Activated CD4-positive, alpha-beta T cell treated with anti-CD3 and anti-CD28 coated beads, Interleukin-2, Interleukin-6, amounts not matched to agents 100 ng/mL and 50 ng/mL, durations not matched to agents 16 hours and 8 hours (primary cell): ENCODE measurements at regions not wholly inside any gene's neighbourhood (a gene's known extent, or its start where the extent isn't known, plus 50 kb on each side); places are given as distances from the start of the nearest gene placed in this dataset.
"Not testable (repeated sequence)": the region's sequence is repeated elsewhere in the genome, so short reads cannot be mapped to it uniquely, and the experiment has no call there.

Experiments
- DNase-seq: peaks from one replicate; pipeline ENCODE4 v3.0.0-alpha.2; 2020

- not testable (repeated sequence) for DNase-seq
Measured at GRCh38 chr5:62238584-62238983, 67.4 kb upstream of the KIF2A start.

GRCh38 chr5:62240494-62240893, 65.5 kb upstream of the KIF2A start:
- DNase-seq: not testable (repeated sequence)

DNA sequence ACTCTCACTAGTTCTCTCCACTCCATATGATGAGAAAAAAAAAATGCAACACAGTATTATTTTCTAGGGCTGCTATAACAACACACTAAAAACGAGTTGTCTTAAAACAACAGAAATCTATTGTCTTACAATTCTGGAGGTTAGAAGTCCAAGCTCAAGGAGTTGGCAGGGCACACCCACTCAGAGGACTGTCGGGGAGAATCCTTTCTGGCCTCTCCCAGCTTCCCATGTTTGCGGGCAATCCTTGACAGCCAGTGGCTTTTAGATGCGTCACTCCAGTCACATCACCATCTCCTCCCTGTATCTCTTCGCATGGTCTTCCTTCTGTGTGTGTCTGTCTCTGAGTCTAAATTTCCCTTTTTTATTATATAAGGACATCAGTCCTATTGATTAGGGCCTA, 64.0 kb upstream of the KIF2A start:
- not testable (repeated sequence) for DNase-seq

DNA sequence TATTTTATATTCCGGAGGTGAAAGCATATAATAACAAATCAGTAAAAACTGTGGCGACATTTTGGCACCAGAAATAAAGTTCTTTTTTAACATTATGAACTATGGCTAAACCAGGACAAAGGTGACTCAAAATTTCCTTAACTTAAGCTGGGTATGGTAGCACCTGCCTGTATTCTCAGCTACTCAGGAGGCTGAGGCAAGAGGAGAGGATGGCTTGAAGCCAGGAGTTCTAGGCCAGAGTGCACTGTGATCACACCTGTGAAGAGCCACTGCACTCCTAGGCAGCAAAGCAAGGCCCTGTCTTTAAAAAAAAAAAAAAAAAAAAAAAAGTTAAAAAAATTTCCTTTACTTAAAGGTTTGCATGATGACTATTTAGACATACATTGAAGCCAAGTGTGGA, 63.0 kb upstream of the KIF2A start:
- not testable (repeated sequence) for DNase-seq

DNA sequence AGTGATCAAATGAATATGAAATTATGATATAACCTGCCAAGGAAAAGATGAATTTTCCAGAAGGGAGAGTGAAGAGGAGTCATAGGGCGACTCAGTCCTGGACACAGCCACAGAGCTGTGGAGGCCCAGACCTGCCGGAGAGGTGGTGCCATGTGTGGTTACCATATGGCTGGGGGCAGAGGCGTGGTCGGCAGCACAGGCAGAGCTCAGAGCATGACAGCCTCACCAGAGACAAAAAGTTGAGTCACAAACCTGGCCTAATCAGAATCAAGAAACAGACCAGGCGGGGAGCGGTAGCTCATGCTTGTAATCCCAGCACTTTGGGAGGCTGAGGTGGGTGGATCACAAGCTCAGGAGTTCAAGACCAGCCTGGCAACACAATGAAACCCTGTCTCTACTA, 57.8 kb upstream of the KIF2A start:
- DNase-seq: not testable (repeated sequence)

- peak; percentile 27 for DNase-seq
Measured at GRCh38 chr5:62250085-62250484, 55.9 kb upstream of the KIF2A start.

DNA sequence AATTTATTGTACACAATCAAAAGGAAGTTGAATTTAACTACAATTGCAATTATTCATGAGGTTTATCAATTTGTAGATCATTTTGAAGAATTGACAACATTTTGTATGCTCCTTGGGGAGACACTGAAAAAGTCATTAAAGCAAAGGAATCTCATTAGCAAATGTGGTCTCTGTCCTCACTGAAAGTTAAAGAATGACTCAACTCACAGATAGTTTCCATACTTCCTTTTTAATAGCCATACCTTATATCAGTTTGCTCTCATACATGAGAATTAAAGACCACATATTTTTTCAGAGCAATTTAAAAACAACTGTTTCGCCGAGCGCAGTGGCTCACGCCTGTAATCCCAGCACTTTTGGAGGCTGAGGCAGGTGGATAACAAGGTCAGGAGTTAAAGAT, 55.1 kb upstream of the KIF2A start:
- DNase-seq: not testable (repeated sequence)

- not testable (repeated sequence) for DNase-seq
Measured at GRCh38 chr5:62252519-62252918, 53.5 kb upstream of the KIF2A start.

DNA sequence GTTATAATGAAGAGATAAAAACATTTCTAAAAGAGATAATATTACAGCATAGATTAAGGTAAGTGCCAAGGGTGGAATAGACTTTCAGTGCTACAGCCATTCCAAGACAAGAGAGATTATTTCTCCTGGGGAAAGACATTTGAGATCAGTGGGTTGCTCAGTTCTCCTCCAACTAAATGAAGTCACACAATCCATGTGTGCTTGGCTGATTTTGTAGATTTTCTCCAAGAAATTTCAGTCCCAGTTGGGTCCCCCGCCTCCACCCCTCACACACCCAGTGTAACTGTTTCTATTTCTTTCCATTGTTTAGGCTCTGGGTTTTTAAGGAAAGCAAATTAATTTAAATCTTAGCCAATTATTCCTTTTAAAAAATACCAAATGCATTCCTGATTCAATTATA, 50.5 kb upstream of the KIF2A start:
- DNase-seq: not testable (repeated sequence)

DNA sequence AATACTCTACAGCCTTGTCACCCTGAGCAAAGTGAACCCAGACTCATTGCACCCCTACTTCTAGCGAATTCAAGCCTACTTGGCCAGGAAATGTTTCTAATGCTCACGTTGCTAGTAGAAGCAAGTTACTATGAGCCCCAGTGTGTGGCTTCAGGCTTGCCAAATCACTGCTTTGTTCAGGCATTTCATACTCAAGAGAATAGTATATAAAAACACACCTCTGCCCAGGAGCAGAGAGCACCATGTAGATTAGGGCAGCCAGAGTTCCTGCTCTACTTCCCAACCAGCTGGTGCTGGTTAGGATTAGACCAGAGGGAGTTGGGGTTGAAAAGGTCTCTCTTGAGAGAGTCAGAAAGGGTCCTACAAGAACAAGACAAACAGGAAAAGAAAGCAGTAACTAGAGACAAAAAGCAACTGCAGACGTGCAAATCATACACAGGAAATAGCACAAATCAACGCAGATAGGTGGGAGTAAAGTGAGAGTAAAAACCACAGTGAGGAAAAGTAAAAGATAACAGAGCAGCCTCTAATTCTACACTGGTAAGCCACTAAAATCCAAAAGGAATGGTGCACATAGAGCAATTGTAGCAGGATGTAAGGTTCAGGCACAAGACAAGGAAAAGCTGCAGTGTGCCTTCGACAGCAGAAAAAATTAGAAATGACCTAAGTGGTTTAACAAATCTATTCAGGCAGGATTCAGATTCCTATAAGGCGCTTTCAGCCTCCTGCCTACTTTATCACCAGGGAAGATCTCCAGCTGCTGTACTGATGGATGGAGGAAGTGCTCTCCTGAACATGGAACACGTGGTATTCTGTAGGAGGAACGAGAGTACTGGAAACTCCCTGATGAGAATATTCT, 49.6 kb upstream of the KIF2A start:
- peak; percentile 53 for DNase-seq
